Upper lobe of left lung (tissue), 4 donors: ENCODE measurements at regions not wholly inside any gene's neighbourhood (a gene's known extent, or its start where the extent isn't known, plus 50 kb on each side); places are given as distances from the start of the nearest gene placed in this dataset.

Experiments used
- POLR2A ChIP-seq, 4 donors: fragments of 450-650 bp; IDR thresholded peaks; one replicate each; pipeline ENCODE4 v1.5.1; 2016 to 2017; ENCODE audit warnings: antibody characterized with exemption in 4 of 4, mild to moderate bottlenecking in 2 of 4
- POLR2AphosphoS5 ChIP-seq, 2 donors: sonication (generic); formaldehyde crosslinking; IDR thresholded peaks; one replicate each; pipeline ENCODE4 v1.5.1; 2017; ENCODE audit warnings: antibody characterized with exemption in 2 of 2
- TF ChIP-seq, protein P1 (sequence below), 6 experiments: fragments of 450-650 bp in 4 of 6; fragments of 200-600 bp in 2 of 6; sonication (generic) in 2 of 6; IDR thresholded peaks; one replicate each; pipeline ENCODE4 v1.5.1; 2016 to 2019; ENCODE audit warnings: antibody characterized with exemption in 6 of 6

DNA sequence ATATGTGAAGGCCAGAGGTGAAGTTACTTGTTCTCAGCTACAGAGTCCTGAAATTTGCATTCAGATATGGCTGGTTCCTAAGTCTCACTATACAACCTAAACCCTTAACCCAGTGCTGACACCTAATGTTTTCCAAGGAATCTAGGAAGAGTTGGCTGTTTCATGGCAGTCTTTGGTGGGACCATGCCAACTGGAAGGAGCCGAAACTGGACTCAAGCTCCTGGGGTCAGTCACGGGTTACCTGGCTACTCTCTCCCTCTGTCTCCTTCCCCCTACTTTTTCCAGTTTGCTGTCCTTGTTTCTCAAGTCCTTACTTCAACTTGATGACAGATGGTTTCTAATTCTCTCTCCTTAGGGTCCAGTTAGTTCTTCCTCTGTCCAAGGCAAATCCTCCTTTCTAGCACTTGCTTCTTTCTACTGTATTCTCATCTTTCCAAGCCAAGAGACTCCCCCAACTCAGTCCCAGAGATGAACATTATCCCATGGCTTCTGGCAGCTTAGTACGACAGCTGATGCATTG, 88.6 kb upstream of the COL6A5 start:
- TF ChIP-seq POLR2A (IDR thresholded peaks at IDR 0.05), result no peak
- TF ChIP-seq, protein P1, sequence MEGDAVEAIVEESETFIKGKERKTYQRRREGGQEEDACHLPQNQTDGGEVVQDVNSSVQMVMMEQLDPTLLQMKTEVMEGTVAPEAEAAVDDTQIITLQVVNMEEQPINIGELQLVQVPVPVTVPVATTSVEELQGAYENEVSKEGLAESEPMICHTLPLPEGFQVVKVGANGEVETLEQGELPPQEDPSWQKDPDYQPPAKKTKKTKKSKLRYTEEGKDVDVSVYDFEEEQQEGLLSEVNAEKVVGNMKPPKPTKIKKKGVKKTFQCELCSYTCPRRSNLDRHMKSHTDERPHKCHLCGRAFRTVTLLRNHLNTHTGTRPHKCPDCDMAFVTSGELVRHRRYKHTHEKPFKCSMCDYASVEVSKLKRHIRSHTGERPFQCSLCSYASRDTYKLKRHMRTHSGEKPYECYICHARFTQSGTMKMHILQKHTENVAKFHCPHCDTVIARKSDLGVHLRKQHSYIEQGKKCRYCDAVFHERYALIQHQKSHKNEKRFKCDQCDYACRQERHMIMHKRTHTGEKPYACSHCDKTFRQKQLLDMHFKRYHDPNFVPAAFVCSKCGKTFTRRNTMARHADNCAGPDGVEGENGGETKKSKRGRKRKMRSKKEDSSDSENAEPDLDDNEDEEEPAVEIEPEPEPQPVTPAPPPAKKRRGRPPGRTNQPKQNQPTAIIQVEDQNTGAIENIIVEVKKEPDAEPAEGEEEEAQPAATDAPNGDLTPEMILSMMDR (IDR thresholded peaks at IDR 0.05), result no peak
- no peak for TF ChIP-seq POLR2AphosphoS5 (IDR thresholded peaks at IDR 0.05)
